ENCODE measurements at regions not wholly inside any gene's neighbourhood (a gene's known extent, or its start where the extent isn't known, plus 50 kb on each side); places are given as distances from the start of the nearest gene placed in this dataset.

DNA sequence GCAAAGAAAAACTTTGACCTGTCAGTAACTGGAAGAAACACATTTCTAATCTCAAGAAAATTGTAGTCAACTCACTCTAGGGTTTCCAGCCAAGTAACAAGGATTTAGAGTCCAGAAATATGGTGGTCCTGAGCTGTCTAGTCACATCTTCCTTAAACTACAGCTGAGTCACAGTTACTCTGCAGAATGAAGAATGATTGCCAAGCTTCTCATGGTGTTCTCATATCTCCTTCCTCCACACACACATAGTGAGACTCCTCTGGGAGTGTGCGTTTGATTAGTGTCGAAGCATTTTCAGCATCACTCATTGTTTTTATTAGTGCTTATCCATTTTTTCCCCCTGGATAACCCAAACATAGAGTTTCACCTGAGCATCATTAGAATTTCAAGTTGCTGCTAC is 93.1 kb upstream of the CXCL12 start:
- no peak for TF ChIP-seq POLR2A (IDR thresholded peaks at IDR 0.05; ENCODE audit: low read depth, low read length)
- TF ChIP-seq POLR2AphosphoS5 (IDR thresholded peaks at IDR 0.05; ENCODE audit: low read depth, low read length): no peak
